Loucy (cell line): ENCODE measurements at regions not wholly inside any gene's neighbourhood (a gene's known extent, or its start where the extent isn't known, plus 50 kb on each side); places are given as distances from the start of the nearest gene placed in this dataset.

Experiments
- CTCF ChIP-seq: fragments of 200-600 bp; sonication (generic); conservative IDR thresholded peaks from 2 replicates; pipeline ENCODE4 v1.5.1; 2014; ENCODE audit warnings: mild to moderate bottlenecking, antibody characterized with exemption, low read length
- EZH2phosphoT487 ChIP-seq: fragments of 200-600 bp; IDR thresholded peaks from 2 replicates; pipeline ENCODE4 v1.6.1; 2018; ENCODE audit warnings: antibody characterized with exemption, mild to moderate bottlenecking, moderate library complexity, borderline replicate concordance

- TF ChIP-seq CTCF (no peak), EZH2phosphoT487 (no peak)
These were observed 66.3 kb downstream of the GRIN2B start for GRCh38 chr12:13915096-13915495.
